ENCODE measurements at regions not wholly inside any gene's neighbourhood (a gene's known extent, or its start where the extent isn't known, plus 50 kb on each side); places are given as distances from the start of the nearest gene placed in this dataset.

GRCh38 chr2:16260041-16260830 lies 319.9 kb downstream of the MYCN start (continued):
- TF ChIP-seq POLR2A (IDR thresholded peaks at IDR 0.05; ENCODE audit: control extremely low read depth in 1 of 2, low read depth in 2 of 2, low read length in 2 of 2) (no peak), JUN (IDR thresholded peaks at IDR 0.05; ENCODE audit: low read depth, low read length) (no peak), SP2 (IDR thresholded peaks at IDR 0.05; ENCODE audit: low read length) (no peak), EGR1 (IDR thresholded peaks at IDR 0.05; ENCODE audit: borderline replicate concordance, low read depth, low read length) (no peak), BACH1 (IDR thresholded peaks at IDR 0.05; ENCODE audit: low read length) (no peak), CBX8 (IDR thresholded peaks at IDR 0.05; ENCODE audit: borderline replicate concordance, low read depth, low read length) (no peak), RAD21 (IDR thresholded peaks at IDR 0.05 in 1 of 2, conservative IDR thresholded peaks at IDR 0.05 in 1 of 2; ENCODE audit: low read depth in 2 of 2, low read length in 2 of 2) (no peak)
- TF ChIP-seq, protein P1, sequence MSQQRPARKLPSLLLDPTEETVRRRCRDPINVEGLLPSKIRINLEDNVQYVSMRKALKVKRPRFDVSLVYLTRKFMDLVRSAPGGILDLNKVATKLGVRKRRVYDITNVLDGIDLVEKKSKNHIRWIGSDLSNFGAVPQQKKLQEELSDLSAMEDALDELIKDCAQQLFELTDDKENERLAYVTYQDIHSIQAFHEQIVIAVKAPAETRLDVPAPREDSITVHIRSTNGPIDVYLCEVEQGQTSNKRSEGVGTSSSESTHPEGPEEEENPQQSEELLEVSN (IDR thresholded peaks at IDR 0.05) = no peak

Measured in H1 (cell line).